MCF 10A (cell line): ENCODE measurements at regions not wholly inside any gene's neighbourhood (a gene's known extent, or its start where the extent isn't known, plus 50 kb on each side); places are given as distances from the start of the nearest gene placed in this dataset.

Source experiments
- BruUV-seq: library from RNA; stranded (reverse); fragments of 400-500 nt; replicated peaks from 2 replicates; lab custom pipeline; 2021; lab: Mats Ljungman, UMichigan
- CTCF ChIA-PET: fragments of 300-600 bp; sonication (Branson Sonifier 250); formaldehyde crosslinking; extraction: SDS; loops from one replicate; lab custom pipeline; 2021; ENCODE audit warnings: antibody characterized with exemption, inconsistent platforms; lab: Yijun Ruan, JAX
- POLR2A ChIA-PET: fragments of 300-600, 350-650 bp; sonication (Branson Sonifier 250); formaldehyde crosslinking; extraction: SDS; loops from one replicate; lab custom pipeline; 2020; ENCODE audit warnings: antibody characterized with exemption, inconsistent platforms; lab: Yijun Ruan, JAX
- DNase-seq: peaks from one replicate; pipeline ENCODE4 v3.0.0-alpha.2; 2018; ENCODE audit not compliant: unreplicated experiment
- H3K27ac Mint-ChIP-seq: one replicate; pipeline ENCODE4 v1.8.0; 2022; ENCODE audit warnings: mild to moderate bottlenecking, low read depth, mixed read lengths; ENCODE audit not compliant: unreplicated experiment
- H3K27me3 Mint-ChIP-seq: one replicate; pipeline ENCODE4 v1.8.0; 2022; ENCODE audit warnings: mixed read lengths; ENCODE audit not compliant: insufficient read depth, unreplicated experiment
- H3K36me3 Mint-ChIP-seq: one replicate; pipeline ENCODE4 v1.8.0; 2022; ENCODE audit warnings: mild to moderate bottlenecking, moderate library complexity, mixed read lengths; ENCODE audit not compliant: insufficient read depth, unreplicated experiment
- H3K4me1 Mint-ChIP-seq: one replicate; pipeline ENCODE4 v1.8.0; 2022; ENCODE audit warnings: mixed read lengths; ENCODE audit not compliant: insufficient read depth, unreplicated experiment
- H3K4me3 Mint-ChIP-seq: one replicate; pipeline ENCODE4 v1.8.0; 2022; ENCODE audit warnings: mild to moderate bottlenecking, moderate library complexity, mixed read lengths; ENCODE audit not compliant: unreplicated experiment
- H3K9me3 Mint-ChIP-seq: one replicate; pipeline ENCODE4 v1.8.0; 2022; ENCODE audit warnings: mixed read lengths; ENCODE audit not compliant: unreplicated experiment
- CTCF ChIP-seq: fragments of 200-600 bp; IDR thresholded peaks from one replicate; pipeline ENCODE4 v1.8.0; 2022; ENCODE audit warnings: antibody characterized with exemption, mild to moderate bottlenecking; ENCODE audit not compliant: unreplicated experiment
- intact Hi-C: fragments of 100-400 bp; cut with micrococcal nuclease; formaldehyde crosslinking; loops from 2 replicates; pipeline ENCODE4 v1.14.1; 2022

- H3K4me1 Mint-ChIP-seq = no peaks in the 10 kb centered on the region
- H3K27me3 Mint-ChIP-seq = no peaks in the 10 kb centered on the region
- intact Hi-C loops = no loop called here
- CTCF ChIA-PET = interaction anchor here (0.6 kb wide), 1 partner anchor 17 kb away, joined by 3 read pairs; no protein-coding TSS in a partner anchor
- no peak overlapping the region for H3K27ac Mint-ChIP-seq
- no TSS peak for BruUV-seq
- H3K4me3 Mint-ChIP-seq = no peak overlapping the region
- no peaks in the 10 kb centered on the region for H3K9me3 Mint-ChIP-seq
- no peaks in the 10 kb centered on the region for H3K36me3 Mint-ChIP-seq
- no peak for TF ChIP-seq CTCF
- POLR2A ChIA-PET = no interaction called here
- no peak for DNase-seq
These were observed 73.0 kb upstream of the DMRTA1 start for GRCh38 chr9:22373636-22374035.

- ChIA-PET POLR2A (no interaction called here), CTCF (no interaction called here)
- intact Hi-C loops = no loop called here
- no peaks in the 10 kb centered on the region for H3K4me1 Mint-ChIP-seq
- H3K27ac Mint-ChIP-seq = no peak overlapping the region
- H3K27me3 Mint-ChIP-seq = no peaks in the 10 kb centered on the region
- TF ChIP-seq CTCF = no peak
- H3K36me3 Mint-ChIP-seq = no peaks in the 10 kb centered on the region
- DNase-seq = no peak
- no TSS peak for BruUV-seq
- H3K4me3 Mint-ChIP-seq = no peak overlapping the region
- H3K9me3 Mint-ChIP-seq = no peaks in the 10 kb centered on the region
These were observed 72.6 kb upstream of the DMRTA1 start for GRCh38 chr9:22374051-22374450.

GRCh38 chr9:22379272-22379671 lies 67.4 kb upstream of the DMRTA1 start:
- no peak overlapping the region for H3K27ac Mint-ChIP-seq
- DNase-seq = no peak
- no peaks in the 10 kb centered on the region for H3K9me3 Mint-ChIP-seq
- CTCF ChIA-PET = interaction anchor here (0.6 kb wide), 1 partner anchor 1045 kb away, joined by 3 read pairs; no protein-coding TSS in a partner anchor
- H3K27me3 Mint-ChIP-seq = no peaks in the 10 kb centered on the region
- intact Hi-C loops = no loop called here
- no TSS peak for BruUV-seq
- no peaks in the 10 kb centered on the region for H3K36me3 Mint-ChIP-seq
- no peak for TF ChIP-seq CTCF
- POLR2A ChIA-PET = no interaction called here
- no peak overlapping the region for H3K4me3 Mint-ChIP-seq
- no peaks in the 10 kb centered on the region for H3K4me1 Mint-ChIP-seq

GRCh38 chr9:22381170-22381569 lies 65.5 kb upstream of the DMRTA1 start:
- intact Hi-C loops = no loop called here
- TF ChIP-seq CTCF = no peak
- Mint-ChIP-seq H3K36me3 (no peaks in the 10 kb centered on the region), H3K27ac (no peak overlapping the region), H3K9me3 (no peaks in the 10 kb centered on the region), H3K27me3 (no peaks in the 10 kb centered on the region), H3K4me3 (no peak overlapping the region), H3K4me1 (no peaks in the 10 kb centered on the region)
- no TSS peak for BruUV-seq
- no peak for DNase-seq
- POLR2A ChIA-PET = no interaction called here
- CTCF ChIA-PET = no interaction called here
